HepG2 (cell line): ENCODE measurements at regions not wholly inside any gene's neighbourhood (a gene's known extent, or its start where the extent isn't known, plus 50 kb on each side); places are given as distances from the start of the nearest gene placed in this dataset.

Source experiments
- ATAC-seq: fragments of 200-7000 bp; cut with Tn5 transposase; 3 replicates; pipeline ENCODE4 v1.9.1; 2020; ENCODE audit warnings: mild to moderate bottlenecking, moderate library complexity
- BruUV-seq: library from RNA; stranded (reverse); fragments of 400-500 nt; replicated peaks from 2 replicates; lab custom pipeline; 2021; lab: Mats Ljungman, UMichigan
- CTCF ChIA-PET: fragments of 300-600 bp; formaldehyde crosslinking; extraction: SDS; loops from one replicate; lab custom pipeline; 2021; ENCODE audit warnings: low total read pairs, inconsistent platforms, low intra/inter-chr PET ratio; lab: Yijun Ruan, JAX
- POLR2A ChIA-PET: fragments of 350-600 bp; sonication (Branson Sonifier 250); formaldehyde crosslinking; loops from one replicate; lab custom pipeline; 2020; ENCODE audit warnings: antibody characterized with exemption, inconsistent platforms; lab: Yijun Ruan, JAX
- DNase-seq: peaks from one replicate; pipeline ENCODE4 v3.0.0-alpha.2; 2015; ENCODE audit warnings: low spot score
- FAIRE-seq: peaks from 3 replicates; lab custom pipeline; 2011; peaks lifted over from hg19 to GRCh38; lab: Jason Lieb, UNC
- H2AFZ ChIP-seq: one replicate; pipeline ENCODE4 v1.6.1; 2011; ENCODE audit warnings: low read length, inconsistent platforms
- H3K27ac ChIP-seq: fragments of 300-600 bp; 3 replicates; pipeline ENCODE4 v1.8.0; 2011; ENCODE audit warnings: mixed run types, mild to moderate bottlenecking, mixed read lengths, low read length, inconsistent platforms; ENCODE audit not compliant: insufficient read depth; ENCODE audit errors: extremely low read length
- H3K27me3 ChIP-seq, 2 experiments: fragments of 200-600 bp in 1 of 2; 2 replicates in 1 of 2; 3 replicates in 1 of 2; pipeline versions ENCODE4 v1.6.0 to v1.8.0; 2011; ENCODE audit warnings: low read length in 2 of 2, mild to moderate bottlenecking in 2 of 2, moderate library complexity in 2 of 2, inconsistent platforms in 1 of 2; ENCODE audit not compliant: insufficient read depth in 2 of 2, control insufficient read depth in 1 of 2
- H3K36me3 ChIP-seq, 2 experiments: fragments of 200-600 bp in 1 of 2; replicated peaks in 1 of 2; 2 replicates in 1 of 2; 3 replicates in 1 of 2; pipeline versions ENCODE4 v1.5.1 to v1.8.0; 2011; ENCODE audit warnings: low read length in 2 of 2, inconsistent platforms in 1 of 2; ENCODE audit not compliant: insufficient read depth in 2 of 2, control insufficient read depth in 1 of 2
- H3K4me1 ChIP-seq: 2 replicates; pipeline ENCODE4 v1.5.1; 2012; ENCODE audit warnings: low read length, inconsistent platforms; ENCODE audit not compliant: insufficient read depth
- H3K4me2 ChIP-seq: 2 replicates; pipeline ENCODE4 v1.6.0; 2011; ENCODE audit warnings: low read depth, low read length, inconsistent platforms
- H3K4me3 ChIP-seq, 3 experiments: fragments of 200-600 bp in 1 of 3; sonication (generic), shearing (Covaris generic) in 1 of 3; replicated peaks in 1 of 3; 2 replicates each; pipeline ENCODE4 v1.5.1; 2011 to 2016; ENCODE audit warnings: low read length in 3 of 3, inconsistent platforms in 2 of 3, low read depth in 2 of 3, mild to moderate bottlenecking in 2 of 3, control low read depth in 1 of 3, mixed read lengths in 1 of 3; ENCODE audit not compliant: insufficient read depth in 1 of 3
- H3K79me2 ChIP-seq: one replicate; pipeline ENCODE4 v1.6.1; 2011; ENCODE audit warnings: low read length, inconsistent platforms; ENCODE audit not compliant: insufficient read depth
- H3K9ac ChIP-seq: 2 replicates; pipeline ENCODE4 v1.6.0; 2011; ENCODE audit warnings: mild to moderate bottlenecking, low read depth, low read length, inconsistent platforms; ENCODE audit not compliant: insufficient read depth
- H3K9me3 ChIP-seq: 2 replicates; pipeline ENCODE4 v1.5.1; 2012; ENCODE audit warnings: mild to moderate bottlenecking, low read length
- H4K20me1 ChIP-seq: 2 replicates; pipeline ENCODE4 v1.6.0; 2011; ENCODE audit warnings: inconsistent platforms, mild to moderate bottlenecking, low read length, moderate library complexity; ENCODE audit not compliant: insufficient read depth
- BHLHE40 ChIP-seq: IDR thresholded peaks from 2 replicates; pipeline ENCODE4 v1.6.1; 2011; ENCODE audit warnings: low read length, improper control_type of control experiment
- CEBPB ChIP-seq: IDR thresholded peaks from 2 replicates; pipeline ENCODE4 v1.6.1; 2011; ENCODE audit warnings: low read depth, low read length, improper control_type of control experiment, borderline replicate concordance
- DNMT3B ChIP-seq: conservative IDR thresholded peaks from 2 replicates; pipeline ENCODE4 v1.6.1; 2016; ENCODE audit warnings: missing biosample characterization, control low read depth
- EHMT2 ChIP-seq: fragments of 200-600 bp; sonication (generic); IDR thresholded peaks from 2 replicates; pipeline ENCODE4 v1.7.0; 2017; ENCODE audit warnings: antibody characterized with exemption, low read depth, low read length, borderline replicate concordance
- EZH2 ChIP-seq: conservative IDR thresholded peaks from 2 replicates; pipeline ENCODE4 v1.6.1; 2012; ENCODE audit warnings: mild to moderate bottlenecking, low read depth, low read length, moderate library complexity
- GATAD2A ChIP-seq: IDR thresholded peaks from 2 replicates; pipeline ENCODE4 v1.6.1; 2016
- JUND ChIP-seq: sonication (generic); formaldehyde crosslinking; IDR thresholded peaks from 2 replicates; pipeline ENCODE4 v1.8.0; 2022; ENCODE audit warnings: mild to moderate bottlenecking, missing genetic modification reagents
- ZBTB8A ChIP-seq: sonication (generic); formaldehyde crosslinking; IDR thresholded peaks from 2 replicates; pipeline ENCODE4 v1.4.0; 2020; ENCODE audit warnings: mild to moderate bottlenecking, low read depth, missing genetic modification reagents, borderline replicate concordance
- ZNF777 ChIP-seq: sonication (generic); formaldehyde crosslinking; IDR thresholded peaks from 2 replicates; pipeline ENCODE4 v1.4.0; 2020; ENCODE audit warnings: missing genetic modification reagents
- ZSCAN31 ChIP-seq: sonication (generic); formaldehyde crosslinking; IDR thresholded peaks from 2 replicates; pipeline ENCODE4 v1.5.0; 2020; ENCODE audit warnings: low read depth, mild to moderate bottlenecking, missing genetic modification reagents
- WGBS: methylation state at CpG from one replicate; pipeline ENCODE4 v1.1.6; 2017; ENCODE audit warnings: low lambda C conversion rate; 5-methylcytosine and 5-hydroxymethylcytosine counted together
- in situ Hi-C: cut with HindIII; loops from 2 replicates; pipeline ENCODE4 v1.10.0; 2017; ENCODE audit warnings: low pct_unique_long_range_greater_than_20kb; ENCODE audit not compliant: extremely low pct_ligation_motif_present
- intact Hi-C: fragments of 100-400 bp; cut with micrococcal nuclease; formaldehyde crosslinking; loops from one replicate; pipeline ENCODE4 v1.10.0; 2022; ENCODE audit not compliant: unreplicated experiment
- TF ChIP-seq, protein P1 (sequence below): sonication (generic); formaldehyde crosslinking; IDR thresholded peaks from 2 replicates; pipeline ENCODE4 v1.8.0; 2023; ENCODE audit warnings: mild to moderate bottlenecking, missing genetic modification reagents
- TF ChIP-seq, protein P2 (sequence below): sonication (generic); formaldehyde crosslinking; IDR thresholded peaks from 2 replicates; pipeline ENCODE4 v1.8.0; 2022; ENCODE audit warnings: mild to moderate bottlenecking, missing genetic modification reagents; ENCODE audit not compliant: insufficient replicate concordance
- TF ChIP-seq, protein P3 (sequence below): sonication (generic); IDR thresholded peaks from 2 replicates; pipeline ENCODE4 v1.6.1; 2016; ENCODE audit warnings: low read depth, borderline replicate concordance

DNA sequence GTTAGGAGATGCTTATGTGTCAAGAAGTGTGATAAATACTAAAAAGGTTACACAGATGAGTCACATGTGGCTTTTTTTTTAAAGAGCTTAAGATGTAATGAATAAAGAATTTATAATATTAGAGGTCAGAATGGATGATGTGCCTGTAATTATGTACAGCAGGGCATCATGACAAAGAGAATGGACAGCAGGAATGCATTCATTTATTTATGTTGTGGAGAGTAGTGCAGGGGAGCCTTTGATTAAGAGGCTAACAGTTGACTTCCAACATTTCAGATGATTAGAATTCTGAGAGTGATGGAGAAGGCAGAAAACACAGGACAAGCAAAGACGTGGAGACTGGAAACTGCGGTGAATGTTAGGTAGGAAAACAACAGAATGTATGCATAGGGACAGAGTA lies 691.4 kb upstream of the POM121L12 start:
- TF ChIP-seq EZH2 (no peak), ZSCAN31 (CRISPR knock-in tag) (no peak), CEBPB (no peak)
- POLR2A ChIA-PET, result no interaction called here

DNA sequence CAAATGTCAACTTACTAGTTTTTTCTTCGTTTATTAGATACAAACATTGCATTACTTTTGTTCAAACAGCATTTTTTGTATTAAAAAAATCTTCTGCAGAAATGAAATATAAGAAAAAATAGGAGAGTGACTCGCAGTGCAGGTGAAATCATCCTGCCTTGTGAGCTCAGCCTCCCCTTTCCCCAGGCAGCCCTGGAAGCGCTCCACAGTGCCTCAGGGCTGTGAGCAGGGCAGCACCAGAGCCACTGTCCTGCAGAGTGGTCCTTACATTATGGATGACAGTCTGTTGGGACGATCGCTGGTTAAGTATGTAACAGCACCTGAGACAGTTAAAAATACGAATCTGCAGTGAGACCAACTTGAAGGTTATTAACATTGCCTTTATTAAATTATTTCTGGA lies 695.4 kb upstream of the POM121L12 start:
- no peak for TF ChIP-seq ZNF777 (CRISPR knock-in tag)
- TF ChIP-seq ZBTB8A (CRISPR knock-in tag), result no peak
- TF ChIP-seq, protein P1, sequence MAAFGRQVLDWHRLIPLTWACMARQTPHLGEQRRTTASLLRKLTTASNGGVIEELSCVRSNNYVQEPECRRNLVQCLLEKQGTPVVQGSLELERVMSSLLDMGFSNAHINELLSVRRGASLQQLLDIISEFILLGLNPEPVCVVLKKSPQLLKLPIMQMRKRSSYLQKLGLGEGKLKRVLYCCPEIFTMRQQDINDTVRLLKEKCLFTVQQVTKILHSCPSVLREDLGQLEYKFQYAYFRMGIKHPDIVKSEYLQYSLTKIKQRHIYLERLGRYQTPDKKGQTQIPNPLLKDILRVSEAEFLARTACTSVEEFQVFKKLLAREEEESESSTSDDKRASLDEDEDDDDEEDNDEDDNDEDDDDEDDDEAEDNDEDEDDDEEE (CRISPR knock-in tag), result no peak
- no peak for TF ChIP-seq BHLHE40
- no peak for TF ChIP-seq EHMT2
- TF ChIP-seq, protein P2, sequence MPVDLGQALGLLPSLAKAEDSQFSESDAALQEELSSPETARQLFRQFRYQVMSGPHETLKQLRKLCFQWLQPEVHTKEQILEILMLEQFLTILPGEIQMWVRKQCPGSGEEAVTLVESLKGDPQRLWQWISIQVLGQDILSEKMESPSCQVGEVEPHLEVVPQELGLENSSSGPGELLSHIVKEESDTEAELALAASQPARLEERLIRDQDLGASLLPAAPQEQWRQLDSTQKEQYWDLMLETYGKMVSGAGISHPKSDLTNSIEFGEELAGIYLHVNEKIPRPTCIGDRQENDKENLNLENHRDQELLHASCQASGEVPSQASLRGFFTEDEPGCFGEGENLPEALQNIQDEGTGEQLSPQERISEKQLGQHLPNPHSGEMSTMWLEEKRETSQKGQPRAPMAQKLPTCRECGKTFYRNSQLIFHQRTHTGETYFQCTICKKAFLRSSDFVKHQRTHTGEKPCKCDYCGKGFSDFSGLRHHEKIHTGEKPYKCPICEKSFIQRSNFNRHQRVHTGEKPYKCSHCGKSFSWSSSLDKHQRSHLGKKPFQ (CRISPR knock-in tag), result no peak
- TF ChIP-seq GATAD2A (CRISPR knock-in tag), result no peak
- TF ChIP-seq, protein P3, sequence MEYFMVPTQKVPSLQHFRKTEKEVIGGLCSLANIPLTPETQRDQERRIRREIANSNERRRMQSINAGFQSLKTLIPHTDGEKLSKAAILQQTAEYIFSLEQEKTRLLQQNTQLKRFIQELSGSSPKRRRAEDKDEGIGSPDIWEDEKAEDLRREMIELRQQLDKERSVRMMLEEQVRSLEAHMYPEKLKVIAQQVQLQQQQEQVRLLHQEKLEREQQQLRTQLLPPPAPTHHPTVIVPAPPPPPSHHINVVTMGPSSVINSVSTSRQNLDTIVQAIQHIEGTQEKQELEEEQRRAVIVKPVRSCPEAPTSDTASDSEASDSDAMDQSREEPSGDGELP, result no peak
- TF ChIP-seq DNMT3B (CRISPR knock-in tag), result no peak
- TF ChIP-seq JUND (CRISPR knock-in tag), result no peak
- no peaks in the 10 kb centered on the region for H3K4me1 ChIP-seq
- POLR2A ChIA-PET, result no interaction called here
- H3K9ac ChIP-seq, result no peak overlapping the region
- H3K36me3 ChIP-seq, result no peaks in the 10 kb centered on the region
- WGBS, result under 1% methylated on average over 5 of the region's 6 CpGs
- no peaks in the 10 kb centered on the region for H4K20me1 ChIP-seq
- H3K27me3 ChIP-seq, result no peaks in the 10 kb centered on the region
- CTCF ChIA-PET, result no interaction called here
- no peak for DNase-seq
- FAIRE-seq, result no peak
- ATAC-seq, result no peak
- no peak overlapping the region for H3K4me3 ChIP-seq
- no TSS peak for BruUV-seq
- no peak overlapping the region for H3K4me2 ChIP-seq
- peaks cover 39% of the 10 kb centered on the region for H3K9me3 ChIP-seq
- H2AFZ ChIP-seq, result no peak overlapping the region
- H3K27ac ChIP-seq, result no peak overlapping the region
- intact Hi-C loops, result no loop called here
- H3K79me2 ChIP-seq, result no peaks in the 10 kb centered on the region
- in situ Hi-C loops, result no loop called here

More for the DNA sequence above, 691.4 kb upstream of the POM121L12 start:
- CTCF ChIA-PET, result no interaction called here
- Histone ChIP-seq H3K9ac (no peak overlapping the region), H3K36me3 (no peaks in the 10 kb centered on the region), H3K4me2 (no peak overlapping the region), H3K27ac (no peak overlapping the region), H3K9me3 (peaks cover 37% of the 10 kb centered on the region), H3K79me2 (no peaks in the 10 kb centered on the region), H4K20me1 (no peaks in the 10 kb centered on the region), H3K4me3 (no peak overlapping the region), H2AFZ (no peak overlapping the region), H3K27me3 (no peaks in the 10 kb centered on the region), H3K4me1 (no peaks in the 10 kb centered on the region)
- in situ Hi-C loops, result no loop called here
- FAIRE-seq (no peak), DNase-seq (no peak), ATAC-seq (no peak)
- no TSS peak for BruUV-seq
- 0% methylated on average over 2 of the region's 2 CpGs for WGBS
- intact Hi-C loops, result no loop called here
